ENCODE measurements at regions not wholly inside any gene's neighbourhood (a gene's known extent, or its start where the extent isn't known, plus 50 kb on each side); places are given as distances from the start of the nearest gene placed in this dataset.
"Not testable (repeated sequence)": the region's sequence is repeated elsewhere in the genome, so short reads cannot be mapped to it uniquely, and the experiment has no call there.

DNA sequence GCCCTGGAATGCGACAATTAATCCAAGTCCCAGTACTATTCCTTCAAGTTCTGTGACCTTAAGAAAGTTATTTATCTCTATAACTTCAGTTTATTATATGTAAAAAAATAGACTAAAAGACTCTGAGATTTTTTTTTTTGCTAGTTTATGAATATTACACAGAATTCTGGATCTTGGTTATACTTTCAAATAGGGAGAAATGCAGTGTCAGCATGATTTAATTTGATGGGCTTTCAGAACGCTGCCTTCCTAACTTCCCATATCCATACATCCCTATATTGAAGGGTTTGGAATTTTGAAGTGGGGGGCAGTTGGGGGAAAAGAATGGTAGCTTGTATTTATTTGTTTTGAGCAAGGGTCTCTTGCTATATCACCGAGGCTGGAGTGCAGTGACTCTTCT lies 98.4 kb upstream of the MEGF10 start:
- H3K4me3 ChIP-seq (ENCODE audit: low read depth, low read length): no peak overlapping the region
- CTCF ChIA-PET: no interaction called here
- DNase-seq (ENCODE audit: low read depth, low spot score): no peak
- TF ChIP-seq, protein P1, sequence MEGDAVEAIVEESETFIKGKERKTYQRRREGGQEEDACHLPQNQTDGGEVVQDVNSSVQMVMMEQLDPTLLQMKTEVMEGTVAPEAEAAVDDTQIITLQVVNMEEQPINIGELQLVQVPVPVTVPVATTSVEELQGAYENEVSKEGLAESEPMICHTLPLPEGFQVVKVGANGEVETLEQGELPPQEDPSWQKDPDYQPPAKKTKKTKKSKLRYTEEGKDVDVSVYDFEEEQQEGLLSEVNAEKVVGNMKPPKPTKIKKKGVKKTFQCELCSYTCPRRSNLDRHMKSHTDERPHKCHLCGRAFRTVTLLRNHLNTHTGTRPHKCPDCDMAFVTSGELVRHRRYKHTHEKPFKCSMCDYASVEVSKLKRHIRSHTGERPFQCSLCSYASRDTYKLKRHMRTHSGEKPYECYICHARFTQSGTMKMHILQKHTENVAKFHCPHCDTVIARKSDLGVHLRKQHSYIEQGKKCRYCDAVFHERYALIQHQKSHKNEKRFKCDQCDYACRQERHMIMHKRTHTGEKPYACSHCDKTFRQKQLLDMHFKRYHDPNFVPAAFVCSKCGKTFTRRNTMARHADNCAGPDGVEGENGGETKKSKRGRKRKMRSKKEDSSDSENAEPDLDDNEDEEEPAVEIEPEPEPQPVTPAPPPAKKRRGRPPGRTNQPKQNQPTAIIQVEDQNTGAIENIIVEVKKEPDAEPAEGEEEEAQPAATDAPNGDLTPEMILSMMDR (IDR thresholded peaks at IDR 0.05; ENCODE audit: insufficient read depth, low read length, missing control alignments): no peak
- POLR2A ChIA-PET: no interaction called here

DNA sequence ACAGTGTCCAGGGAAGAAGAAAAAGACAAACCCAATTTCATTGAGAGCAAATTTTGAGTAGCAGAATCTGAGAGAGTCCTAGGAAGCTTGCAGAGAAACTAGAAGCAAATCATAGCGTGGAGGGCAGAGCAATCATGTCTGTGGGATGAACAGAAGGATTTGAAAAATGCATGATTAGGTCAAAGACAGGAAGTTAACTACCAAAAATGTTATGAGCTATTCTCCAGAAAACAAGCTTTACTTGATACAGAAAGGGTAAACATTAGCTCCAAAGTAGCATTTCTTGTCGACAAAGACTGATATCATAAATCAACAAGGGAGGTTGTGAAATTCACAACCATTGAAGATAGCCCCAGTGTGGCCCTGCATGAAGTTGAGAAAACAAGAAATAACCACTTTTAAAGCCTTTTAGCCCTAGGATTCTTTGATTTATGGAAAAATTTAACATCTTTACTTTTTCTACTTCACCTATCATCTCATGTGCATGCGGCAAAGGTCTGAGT lies 97.7 kb upstream of the MEGF10 start:
- TF ChIP-seq, protein P1 (IDR thresholded peaks at IDR 0.05; ENCODE audit: insufficient read depth, low read length, missing control alignments): no peak
- DNase-seq (ENCODE audit: low read depth, low spot score): no peak
- no peak overlapping the region for H3K4me3 ChIP-seq (ENCODE audit: low read depth, low read length)
- CTCF ChIA-PET: no interaction called here
- POLR2A ChIA-PET: no interaction called here

DNA sequence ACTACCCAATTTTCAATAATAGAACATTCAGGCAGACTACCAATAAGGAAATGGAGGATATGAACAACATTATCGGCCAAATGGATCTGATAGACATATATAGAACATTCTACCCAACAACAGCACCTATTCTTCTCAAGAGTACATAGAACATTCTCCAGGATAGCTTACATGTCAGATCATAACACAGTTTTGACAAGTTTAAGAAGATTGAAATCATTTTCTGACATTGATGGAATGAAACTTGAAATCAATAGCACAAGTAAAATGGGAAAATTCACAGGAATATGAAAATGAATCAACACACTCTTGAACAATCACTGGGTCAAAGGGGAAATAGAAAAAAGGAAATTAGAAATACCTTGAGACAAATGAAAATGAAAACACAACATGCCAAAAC lies 94.6 kb upstream of the MEGF10 start:
- TF ChIP-seq, protein P1 (IDR thresholded peaks at IDR 0.05; ENCODE audit: insufficient read depth, low read length, missing control alignments): no peak
- H3K4me3 ChIP-seq (ENCODE audit: low read depth, low read length): no peak overlapping the region
- CTCF ChIA-PET: no interaction called here
- POLR2A ChIA-PET: no interaction called here
- DNase-seq (ENCODE audit: low read depth, low spot score): no peak

DNA sequence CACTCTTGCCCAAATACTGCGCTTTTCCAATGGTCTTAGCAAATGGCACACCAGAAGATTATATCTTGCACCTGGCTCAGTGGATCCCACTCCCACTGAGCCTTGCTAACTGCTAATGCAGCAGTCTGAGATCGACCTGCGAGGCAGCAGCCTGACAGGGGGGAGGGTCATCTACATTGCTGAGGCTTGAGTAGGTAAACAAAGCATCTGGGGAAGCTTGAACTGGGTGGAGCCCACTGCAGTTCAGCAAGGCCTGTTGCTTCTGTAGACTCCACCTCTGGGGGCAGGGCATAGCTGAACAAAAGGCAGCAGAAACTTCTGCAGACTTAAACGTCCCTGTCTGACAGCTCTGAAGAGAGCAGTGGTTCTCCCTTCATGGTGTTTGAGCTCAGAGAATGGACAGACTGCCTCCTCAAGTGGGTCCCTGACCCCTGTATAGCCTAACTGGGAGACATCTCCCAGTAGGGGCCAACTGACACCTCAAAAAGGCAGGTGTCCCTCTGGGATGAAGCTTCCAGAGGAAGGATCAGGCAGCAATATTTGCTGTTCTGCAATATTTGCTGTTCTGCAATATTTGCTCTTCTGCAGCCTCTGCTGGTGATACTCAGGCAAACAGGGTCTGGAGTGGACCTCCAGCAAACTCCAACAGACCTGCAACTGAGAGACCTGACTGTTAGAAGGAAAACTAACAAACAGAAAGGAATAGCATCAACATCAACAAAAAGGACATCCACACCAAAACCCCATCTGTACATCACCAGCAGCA lies 93.0 kb upstream of the MEGF10 start:
- DNase-seq (ENCODE audit: low read depth, low spot score); POLR2A ChIA-PET: not testable (repeated sequence)
- CTCF ChIA-PET: interaction anchor here (0.6 kb wide), 1 partner anchor 360 kb away, joined by 3 read pairs; no protein-coding TSS in a partner anchor

DNA sequence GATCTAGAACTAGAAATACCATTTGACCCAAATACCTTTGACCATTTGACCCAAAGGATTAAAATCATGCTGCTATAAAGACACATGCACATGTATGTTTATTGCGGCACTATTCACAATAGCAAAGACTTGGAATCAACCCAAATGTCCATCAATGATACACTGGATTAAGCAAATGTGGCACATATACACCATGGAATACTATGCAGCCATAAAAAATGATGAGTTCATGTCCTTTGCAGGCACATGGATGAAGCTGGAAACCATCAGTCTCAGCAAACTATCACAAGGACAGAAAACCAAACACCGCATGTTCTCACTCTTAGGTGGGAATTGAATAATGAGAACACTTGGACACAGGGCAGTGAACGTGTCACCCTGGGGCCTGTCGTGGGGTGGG lies 87.9 kb upstream of the MEGF10 start:
- CTCF ChIA-PET; DNase-seq (ENCODE audit: low read depth, low spot score); POLR2A ChIA-PET: not testable (repeated sequence)

More for the DNA sequence above, 93.0 kb upstream of the MEGF10 start:
- not testable (repeated sequence) for H3K4me3 ChIP-seq (ENCODE audit: low read depth, low read length)

DNA sequence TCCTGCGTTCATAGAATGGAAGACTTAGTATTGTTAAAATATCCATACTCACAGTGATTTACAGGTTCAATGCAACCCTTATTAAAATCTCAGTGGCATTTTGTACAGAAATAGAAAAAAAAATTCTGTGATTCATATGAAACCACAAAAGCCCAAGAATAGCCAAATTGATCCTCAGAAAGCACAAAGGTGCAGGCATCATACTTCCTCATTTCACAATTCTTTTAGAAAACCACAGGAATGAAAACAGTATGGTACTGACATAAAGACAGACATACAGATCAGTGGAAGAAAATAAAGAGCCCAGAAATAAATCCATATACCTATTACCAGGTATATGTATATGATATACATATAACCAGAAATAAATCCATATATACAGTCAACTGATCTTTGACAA lies 86.8 kb upstream of the MEGF10 start:
- DNase-seq (ENCODE audit: low read depth, low spot score): peak; percentile 10
- TF ChIP-seq, protein P1 (IDR thresholded peaks at IDR 0.05; ENCODE audit: insufficient read depth, low read length, missing control alignments): no peak
- POLR2A ChIA-PET: no interaction called here
- no peak overlapping the region for H3K4me3 ChIP-seq (ENCODE audit: low read depth, low read length)
- CTCF ChIA-PET: no interaction called here

More for the DNA sequence above, 87.9 kb upstream of the MEGF10 start:
- not testable (repeated sequence) for H3K4me3 ChIP-seq (ENCODE audit: low read depth, low read length)

DNA sequence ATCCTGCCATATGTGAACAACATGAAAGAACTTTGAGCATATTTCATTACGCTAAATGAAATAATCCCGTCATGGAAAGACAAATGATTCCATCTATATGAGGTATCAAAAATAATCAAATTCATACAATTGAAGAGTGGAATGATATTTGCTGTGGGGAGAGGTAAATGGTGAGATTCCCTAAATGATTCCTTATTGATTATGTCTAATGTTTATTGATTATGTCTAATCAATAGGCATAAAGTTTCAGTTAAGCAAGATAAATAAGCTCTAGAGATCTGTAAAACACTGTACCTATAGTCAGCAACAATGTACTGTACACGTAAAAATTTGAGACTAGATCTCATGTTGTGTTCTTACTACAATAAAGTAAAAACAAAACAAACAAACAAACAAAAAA lies 85.4 kb upstream of the MEGF10 start:
- TF ChIP-seq, protein P1 (IDR thresholded peaks at IDR 0.05; ENCODE audit: insufficient read depth, low read length, missing control alignments): no peak
- no peak overlapping the region for H3K4me3 ChIP-seq (ENCODE audit: low read depth, low read length)
- DNase-seq (ENCODE audit: low read depth, low spot score): no peak
- ChIA-PET POLR2A (no interaction called here), CTCF (no interaction called here)
